H1 (cell line): ENCODE measurements at regions not wholly inside any gene's neighbourhood (a gene's known extent, or its start where the extent isn't known, plus 50 kb on each side); places are given as distances from the start of the nearest gene placed in this dataset.

Experiments
- CTCF ChIA-PET: fragments of 300-600 bp; sonication (Branson Sonifier 250); formaldehyde crosslinking; loops from one replicate; lab custom pipeline; 2021; ENCODE audit not compliant: partially characterized antibody; lab: Charles Lee
- POLR2A ChIA-PET: fragments of 300-600 bp; sonication (Branson Sonifier 250); formaldehyde crosslinking; loops from one replicate; lab custom pipeline; 2021; ENCODE audit warnings: inconsistent platforms; ENCODE audit not compliant: partially characterized antibody; lab: Charles Lee
- DNase-seq, 2 experiments: peaks; one replicate each; pipeline versions ENCODE4 v3.0.0 to v3.0.0-alpha.2; 2010 to 2022; ENCODE audit warnings: low spot score in 2 of 2, low read depth in 1 of 2, mixed read lengths in 1 of 2
- FAIRE-seq: peaks from 2 replicates; lab custom pipeline; 2011; peaks lifted over from hg19 to GRCh38; lab: Jason Lieb, UNC
- H2AFZ ChIP-seq: 2 replicates; pipeline ENCODE4 v1.8.1; 2012; ENCODE audit warnings: low read length, inconsistent platforms
- H2AK5ac ChIP-seq: 2 replicates; pipeline ENCODE4 v1.6.1; 2013; ENCODE audit warnings: low read depth, low read length
- H2BK120ac ChIP-seq: replicated peaks from 2 replicates; pipeline ENCODE3; 2013; ENCODE audit warnings: low read depth, low read length, inconsistent platforms
- H2BK12ac ChIP-seq: 2 replicates; pipeline ENCODE4 v1.6.1; 2013; ENCODE audit warnings: low read depth, low read length
- H2BK15ac ChIP-seq: 2 replicates; pipeline ENCODE4 v1.6.1; 2013; ENCODE audit warnings: low read length
- H2BK20ac ChIP-seq: 2 replicates; pipeline ENCODE4 v1.6.1; 2013; ENCODE audit warnings: low read length
- H2BK5ac ChIP-seq: 2 replicates; pipeline ENCODE4 v1.6.1; 2013; ENCODE audit warnings: low read depth, low read length
- H3K14ac ChIP-seq: 2 replicates; pipeline ENCODE4 v1.6.1; 2013; ENCODE audit warnings: inconsistent platforms; ENCODE audit not compliant: insufficient read length
- H3K18ac ChIP-seq: 2 replicates; pipeline ENCODE4 v1.6.1; 2013; ENCODE audit warnings: low read length; ENCODE audit errors: extremely low read depth
- H3K23ac ChIP-seq: 2 replicates; pipeline ENCODE4 v1.6.1; 2013; ENCODE audit warnings: inconsistent platforms; ENCODE audit not compliant: insufficient read length
- H3K23me2 ChIP-seq: 2 replicates; pipeline ENCODE4 v1.6.1; 2013; ENCODE audit warnings: low read depth, low read length
- H3K27ac ChIP-seq: 2 replicates; pipeline ENCODE4 v1.6.1; 2011; ENCODE audit warnings: low read depth, low read length, inconsistent platforms
- H3K27me3 ChIP-seq, 4 experiments: replicated peaks in 1 of 4; 1 replicate in 1 of 4; 2 replicates in 3 of 4; pipeline versions ENCODE4 v1.6.1 to v1.8.1; 2011 to 2013; ENCODE audit warnings: low read length in 3 of 4, mild to moderate bottlenecking in 3 of 4, inconsistent platforms in 2 of 4, mixed read lengths in 2 of 4, moderate library complexity in 1 of 4; ENCODE audit not compliant: control insufficient read depth in 3 of 4, insufficient read depth in 3 of 4; ENCODE audit errors: extremely low read depth in 1 of 4
- H3K36me3 ChIP-seq, 4 experiments: 2 replicates each; pipeline versions ENCODE4 v1.6.1 to v1.8.1; 2011 to 2013; ENCODE audit warnings: mild to moderate bottlenecking in 4 of 4, low read length in 3 of 4, moderate library complexity in 2 of 4, control low read depth in 1 of 4, inconsistent platforms in 1 of 4; ENCODE audit not compliant: insufficient read depth in 4 of 4, control insufficient read depth in 2 of 4
- H3K4ac ChIP-seq: replicated peaks from 2 replicates; pipeline ENCODE3; 2013; ENCODE audit warnings: low read length, low read depth, mixed read lengths, inconsistent platforms; ENCODE audit not compliant: insufficient read length
- H3K4me1 ChIP-seq, 4 experiments: replicated peaks in 1 of 4; 1 replicate in 1 of 4; 2 replicates in 3 of 4; pipeline versions ENCODE4 v1.6.1 to v1.8.1; 2011 to 2013; ENCODE audit warnings: low read length in 3 of 4, inconsistent platforms in 2 of 4, mixed read lengths in 1 of 4; ENCODE audit not compliant: insufficient read depth in 4 of 4, control insufficient read depth in 3 of 4
- H3K4me2 ChIP-seq, 2 experiments: 2 replicates each; pipeline versions ENCODE4 v1.6.1 to v1.8.1; 2011 to 2013; ENCODE audit warnings: low read depth in 2 of 2, low read length in 2 of 2, control low read depth in 1 of 2, inconsistent platforms in 1 of 2, mild to moderate bottlenecking in 1 of 2; ENCODE audit not compliant: insufficient read depth in 1 of 2
- H3K4me3 ChIP-seq, 4 experiments: fragments of 200-600, 300-600 bp in 1 of 4; sonication (generic), shearing (Covaris generic), sonication (Bioruptor Twin) in 1 of 4; 2 replicates each; pipeline versions ENCODE4 v1.5.1 to v1.8.1; 2011 to 2016; ENCODE audit warnings: low read length in 4 of 4, low read depth in 3 of 4, control low read depth in 2 of 4, inconsistent platforms in 2 of 4, mild to moderate bottlenecking in 2 of 4, mixed read lengths in 1 of 4, moderate library complexity in 1 of 4; ENCODE audit not compliant: insufficient read depth in 2 of 4; ENCODE audit errors: extremely low read depth in 1 of 4
- H3K56ac ChIP-seq: replicated peaks from 2 replicates; pipeline ENCODE3; 2013; ENCODE audit warnings: low read depth, mild to moderate bottlenecking, mixed read lengths, low read length, inconsistent platforms; ENCODE audit not compliant: insufficient read length
- H3K79me1 ChIP-seq: 2 replicates; pipeline ENCODE4 v1.6.1; 2013; ENCODE audit warnings: low read depth, low read length, control low read depth
- H3K79me2 ChIP-seq, 2 experiments: 2 replicates each; pipeline versions ENCODE4 v1.6.1 to v1.8.1; 2012 to 2013; ENCODE audit warnings: low read length in 2 of 2, mild to moderate bottlenecking in 2 of 2, inconsistent platforms in 1 of 2; ENCODE audit not compliant: insufficient read depth in 2 of 2, control insufficient read depth in 1 of 2
- H3K9ac ChIP-seq, 4 experiments: replicated peaks in 1 of 4; 1 replicate in 1 of 4; 2 replicates in 3 of 4; pipeline versions ENCODE4 v1.6.1 to v1.8.1; 2011 to 2013; ENCODE audit warnings: low read depth in 3 of 4, low read length in 3 of 4, control low read depth in 2 of 4, mild to moderate bottlenecking in 2 of 4, moderate library complexity in 2 of 4, inconsistent platforms in 1 of 4; ENCODE audit errors: extremely low read depth in 1 of 4
- H3K9me3 ChIP-seq, 2 experiments: 2 replicates each; pipeline versions ENCODE4 v1.6.1 to v1.8.1; 2012 to 2013; ENCODE audit warnings: mild to moderate bottlenecking in 2 of 2, moderate library complexity in 2 of 2, control low read depth in 1 of 2, inconsistent platforms in 1 of 2, low read depth in 1 of 2, low read length in 1 of 2, mixed read lengths in 1 of 2; ENCODE audit not compliant: insufficient read depth in 2 of 2
- H4K20me1 ChIP-seq, 2 experiments: replicated peaks in 1 of 2; 2 replicates each; pipeline versions ENCODE3 to v1.8.1; 2011 to 2013; ENCODE audit warnings: inconsistent platforms in 2 of 2, low read length in 2 of 2, mild to moderate bottlenecking in 1 of 2; ENCODE audit not compliant: insufficient read depth in 2 of 2, control insufficient read depth in 1 of 2
- H4K5ac ChIP-seq: 2 replicates; pipeline ENCODE4 v1.6.1; 2013; ENCODE audit warnings: low read length, low read depth, mixed read lengths, inconsistent platforms; ENCODE audit not compliant: insufficient read length
- H4K8ac ChIP-seq: 2 replicates; pipeline ENCODE4 v1.8.0; 2013; ENCODE audit warnings: mild to moderate bottlenecking, moderate library complexity, low read length, inconsistent platforms; ENCODE audit not compliant: insufficient read depth; ENCODE audit errors: extremely low read depth
- H4K91ac ChIP-seq: replicated peaks from 2 replicates; pipeline ENCODE3; 2013; ENCODE audit warnings: low read length, mixed read lengths, inconsistent platforms; ENCODE audit not compliant: insufficient read length
- KDM5A ChIP-seq: fragments of 200-600 bp; IDR thresholded peaks from 2 replicates; pipeline ENCODE4 v1.7.1; 2012; ENCODE audit warnings: mild to moderate bottlenecking, low read length, inconsistent platforms, mixed read lengths
- RNF2 ChIP-seq: fragments of 200-900, 300-1000 bp; sonication (generic); IDR thresholded peaks from 2 replicates; pipeline ENCODE4 v1.7.1; 2016; ENCODE audit warnings: borderline replicate concordance, low read depth, mild to moderate bottlenecking, antibody characterized with exemption, low read length; ENCODE audit not compliant: poor library complexity, severe bottlenecking; ENCODE audit errors: missing control alignments
- WGBS, 2 experiments: shearing (Covaris generic) in 1 of 2; methylation state at CpG; one replicate each; pipeline versions ENCODE4 v1.1.6 to v1.1.7; 2013 to 2015; ENCODE audit warnings: low lambda C conversion rate in 2 of 2, mixed read lengths in 2 of 2, inconsistent platforms in 1 of 2, low coverage in 1 of 2, missing lambda C conversion rate in 1 of 2; ENCODE audit not compliant: insufficient replicate concordance in 2 of 2, insufficient coverage in 1 of 2, insufficient read length in 1 of 2; ENCODE audit errors: extremely low coverage in 1 of 2, missing lambda C conversion rate in 1 of 2; 5-methylcytosine and 5-hydroxymethylcytosine counted together

DNA sequence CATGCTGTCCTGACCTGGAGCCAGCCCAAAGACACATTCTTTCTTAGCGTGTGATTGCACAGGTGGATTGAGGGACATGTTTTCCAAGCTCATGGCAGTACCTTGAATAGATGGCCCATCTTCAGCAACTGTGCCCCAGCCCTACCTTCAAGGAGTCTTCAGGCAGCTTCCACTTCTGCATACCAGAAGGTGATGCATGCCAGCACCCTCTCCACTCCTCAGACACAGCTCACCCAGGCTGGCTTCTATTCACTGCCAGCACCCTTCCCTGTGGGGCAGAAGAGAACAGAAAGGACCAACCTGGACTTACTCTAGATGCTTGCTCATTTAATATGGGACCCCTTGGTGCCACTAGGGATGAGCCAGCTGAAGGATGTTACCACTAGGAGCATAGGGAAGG, 466.4 kb upstream of the ISX start:
- H3K79me1 ChIP-seq = no peaks in the 10 kb centered on the region
- no peak overlapping the region for H3K9ac ChIP-seq
- no peak overlapping the region for H4K91ac ChIP-seq
- H3K27me3 ChIP-seq = no peaks in the 10 kb centered on the region
- H3K4me3 ChIP-seq = no peak overlapping the region
- no peaks in the 10 kb centered on the region for H3K79me2 ChIP-seq
- ChIA-PET POLR2A (no interaction called here), CTCF (no interaction called here)
- H2BK5ac ChIP-seq = no peak overlapping the region
- no peak overlapping the region for H3K4ac ChIP-seq
- H3K18ac ChIP-seq = no peak overlapping the region
- H4K5ac ChIP-seq = no peak overlapping the region
- no peaks in the 10 kb centered on the region for H4K20me1 ChIP-seq
- DNase-seq (no peak), FAIRE-seq (no peak)
- no peak overlapping the region for H3K27ac ChIP-seq
- no peak overlapping the region for H2BK20ac ChIP-seq
- H2BK120ac ChIP-seq = no peak overlapping the region
- 100% methylated on average over 1 of the region's 1 CpG; no CpG with 5 or more reads in 1 of the 2 experiments for WGBS, 2 experiments
- no peaks in the 10 kb centered on the region for H3K9me3 ChIP-seq
- H2BK15ac ChIP-seq = no peak overlapping the region
- no peaks in the 10 kb centered on the region for H3K36me3 ChIP-seq
- H3K14ac ChIP-seq = no peak overlapping the region
- no peak overlapping the region for H2AK5ac ChIP-seq
- no peak overlapping the region for H3K23ac ChIP-seq
- H3K23me2 ChIP-seq = no peaks in the 10 kb centered on the region
- H2AFZ ChIP-seq = no peak overlapping the region
- TF ChIP-seq KDM5A (no peak), RNF2 (no peak)
- H3K56ac ChIP-seq = no peak overlapping the region
- H4K8ac ChIP-seq = no peak overlapping the region
- no peak overlapping the region for H3K4me2 ChIP-seq
- no peak overlapping the region for H2BK12ac ChIP-seq
- no peaks in the 10 kb centered on the region for H3K4me1 ChIP-seq
